IPS-15b (cell line): ENCODE measurements at regions not wholly inside any gene's neighbourhood (a gene's known extent, or its start where the extent isn't known, plus 50 kb on each side); places are given as distances from the start of the nearest gene placed in this dataset.

ENCODE experiments used
- H3K27me3 ChIP-seq: one replicate; pipeline ENCODE4 v1.6.1; 2013; ENCODE audit warnings: low read length; ENCODE audit not compliant: control insufficient read depth, insufficient read depth
- H3K36me3 ChIP-seq: one replicate; pipeline ENCODE4 v1.6.1; 2013; ENCODE audit warnings: low read length; ENCODE audit not compliant: control insufficient read depth, insufficient read depth
- H3K4me1 ChIP-seq: one replicate; pipeline ENCODE4 v1.6.1; 2013; ENCODE audit warnings: mild to moderate bottlenecking, low read length; ENCODE audit not compliant: control insufficient read depth, insufficient read depth
- H3K4me3 ChIP-seq: one replicate; pipeline ENCODE4 v1.5.1; 2013; ENCODE audit warnings: low read depth, low read length
- H3K9ac ChIP-seq: one replicate; pipeline ENCODE4 v1.6.1; 2013; ENCODE audit warnings: low read depth, mild to moderate bottlenecking, low read length
- H3K9me3 ChIP-seq: one replicate; pipeline ENCODE4 v1.6.1; 2013; ENCODE audit warnings: mild to moderate bottlenecking, low read length; ENCODE audit not compliant: control insufficient read depth, insufficient read depth

GRCh38 chr2:180159921-180160320 is 152.8 kb upstream of the CWC22 start:
- no peaks in the 10 kb centered on the region for H3K27me3 ChIP-seq
- H3K4me3 ChIP-seq = no peak overlapping the region
- no peak overlapping the region for H3K9ac ChIP-seq
- H3K4me1 ChIP-seq = no peaks in the 10 kb centered on the region
- no peaks in the 10 kb centered on the region for H3K9me3 ChIP-seq
- H3K36me3 ChIP-seq = no peaks in the 10 kb centered on the region

- Histone ChIP-seq H3K9me3 (no peaks in the 10 kb centered on the region), H3K27me3 (no peaks in the 10 kb centered on the region), H3K9ac (no peak overlapping the region), H3K4me3 (no peak overlapping the region), H3K4me1 (no peaks in the 10 kb centered on the region), H3K36me3 (no peaks in the 10 kb centered on the region)
These were observed 151.9 kb upstream of the CWC22 start for GRCh38 chr2:180158961-180159360.

GRCh38 chr2:180156651-180157050 is 149.6 kb upstream of the CWC22 start:
- no peak overlapping the region for H3K4me3 ChIP-seq
- H3K36me3 ChIP-seq = no peaks in the 10 kb centered on the region
- no peaks in the 10 kb centered on the region for H3K27me3 ChIP-seq
- no peaks in the 10 kb centered on the region for H3K4me1 ChIP-seq
- no peaks in the 10 kb centered on the region for H3K9me3 ChIP-seq
- no peak overlapping the region for H3K9ac ChIP-seq

GRCh38 chr2:180150606-180151005 is 143.5 kb upstream of the CWC22 start:
- H3K9me3 ChIP-seq = no peaks in the 10 kb centered on the region
- no peak overlapping the region for H3K9ac ChIP-seq
- H3K4me1 ChIP-seq = peaks cover 19% of the 10 kb centered on the region
- no peak overlapping the region for H3K4me3 ChIP-seq
- no peaks in the 10 kb centered on the region for H3K36me3 ChIP-seq
- H3K27me3 ChIP-seq = no peaks in the 10 kb centered on the region

- no peaks in the 10 kb centered on the region for H3K36me3 ChIP-seq
- no peaks in the 10 kb centered on the region for H3K9me3 ChIP-seq
- H3K9ac ChIP-seq = no peak overlapping the region
- no peak overlapping the region for H3K4me3 ChIP-seq
- peaks cover 38% of the 10 kb centered on the region for H3K4me1 ChIP-seq
- H3K27me3 ChIP-seq = no peaks in the 10 kb centered on the region
These were observed 139.4 kb upstream of the CWC22 start for GRCh38 chr2:180146541-180146940.

GRCh38 chr2:180146114-180146513 is 139.0 kb upstream of the CWC22 start:
- H3K36me3 ChIP-seq = no peaks in the 10 kb centered on the region
- H3K9me3 ChIP-seq = no peaks in the 10 kb centered on the region
- H3K9ac ChIP-seq = no peak overlapping the region
- no peaks in the 10 kb centered on the region for H3K27me3 ChIP-seq
- H3K4me1 ChIP-seq = peaks cover 38% of the 10 kb centered on the region
- no peak overlapping the region for H3K4me3 ChIP-seq

- Histone ChIP-seq H3K27me3 (no peaks in the 10 kb centered on the region), H3K9me3 (no peaks in the 10 kb centered on the region), H3K9ac (peak overlapping the region; percentile 1), H3K4me3 (no peak overlapping the region), H3K4me1 (peaks cover 38% of the 10 kb centered on the region), H3K36me3 (no peaks in the 10 kb centered on the region)
These were observed 138.1 kb upstream of the CWC22 start for GRCh38 chr2:180145163-180145562.

- H3K36me3 ChIP-seq = no peaks in the 10 kb centered on the region
- H3K9me3 ChIP-seq = no peaks in the 10 kb centered on the region
- no peaks in the 10 kb centered on the region for H3K27me3 ChIP-seq
- H3K4me1 ChIP-seq = peaks cover 38% of the 10 kb centered on the region
- no peak overlapping the region for H3K4me3 ChIP-seq
- H3K9ac ChIP-seq = no peak overlapping the region
These were observed 137.3 kb upstream of the CWC22 start for GRCh38 chr2:180144338-180144813.

GRCh38 chr2:180143633-180144337 is 136.7 kb upstream of the CWC22 start:
- Histone ChIP-seq H3K9ac (no peak overlapping the region), H3K4me1 (peaks cover 38% of the 10 kb centered on the region), H3K36me3 (no peaks in the 10 kb centered on the region), H3K4me3 (no peak overlapping the region), H3K9me3 (no peaks in the 10 kb centered on the region), H3K27me3 (no peaks in the 10 kb centered on the region)

GRCh38 chr2:180141600-180141999 is 134.5 kb upstream of the CWC22 start:
- Histone ChIP-seq H3K4me1 (peaks cover 28% of the 10 kb centered on the region), H3K4me3 (no peak overlapping the region), H3K36me3 (no peaks in the 10 kb centered on the region), H3K9me3 (no peaks in the 10 kb centered on the region), H3K9ac (no peak overlapping the region), H3K27me3 (no peaks in the 10 kb centered on the region)

- Histone ChIP-seq H3K4me1 (peaks cover 8% of the 10 kb centered on the region), H3K9me3 (no peaks in the 10 kb centered on the region), H3K4me3 (no peak overlapping the region), H3K27me3 (no peaks in the 10 kb centered on the region), H3K9ac (no peak overlapping the region), H3K36me3 (no peaks in the 10 kb centered on the region)
These were observed 126.6 kb upstream of the CWC22 start for GRCh38 chr2:180133736-180134135.

- Histone ChIP-seq H3K36me3 (no peaks in the 10 kb centered on the region), H3K9ac (no peak overlapping the region), H3K27me3 (no peaks in the 10 kb centered on the region), H3K4me1 (peaks cover 10% of the 10 kb centered on the region), H3K9me3 (no peaks in the 10 kb centered on the region), H3K4me3 (no peak overlapping the region)
These were observed 123.3 kb upstream of the CWC22 start for GRCh38 chr2:180130403-180130802.
